HEK293 (cell line): ENCODE measurements at regions not wholly inside any gene's neighbourhood (a gene's known extent, or its start where the extent isn't known, plus 50 kb on each side); places are given as distances from the start of the nearest gene placed in this dataset.

Experiments
- CTCF ChIA-PET: fragments of 350-600 bp; formaldehyde crosslinking; extraction: SDS; loops from one replicate; lab custom pipeline; 2021; ENCODE audit warnings: antibody characterized with exemption; lab: Yijun Ruan, JAX
- POLR2A ChIA-PET: fragments of 300-600 bp; formaldehyde crosslinking; extraction: SDS; loops from one replicate; lab custom pipeline; 2020; ENCODE audit warnings: antibody characterized with exemption, inconsistent platforms; lab: Yijun Ruan, JAX
- H3K27ac ChIP-seq: fragments of 200-500 bp; sonication (Bioruptor generic); 2 replicates; pipeline ENCODE4 v1.5.1; 2014; ENCODE audit warnings: low read depth, low read length, control low read depth, inconsistent platforms; ENCODE audit errors: extremely low read depth
- H3K36me3 ChIP-seq, 2 experiments: fragments of 200-500 bp in 1 of 2; sonication (Bioruptor generic) in 1 of 2; 1 replicate in 1 of 2; 2 replicates in 1 of 2; pipeline ENCODE4 v1.5.1; 2014 to 2017; ENCODE audit warnings: inconsistent platforms in 2 of 2, low read length in 2 of 2; ENCODE audit not compliant: control insufficient read depth in 2 of 2, insufficient read depth in 1 of 2
- H3K4me1 ChIP-seq: fragments of 200-500 bp; sonication (Bioruptor generic); 2 replicates; pipeline ENCODE4 v1.5.1; 2014; ENCODE audit warnings: mild to moderate bottlenecking, low read length, inconsistent platforms; ENCODE audit not compliant: control insufficient read depth, insufficient read depth
- H3K4me3 ChIP-seq: 2 replicates; pipeline ENCODE4 v1.5.1; 2011; ENCODE audit warnings: low read depth, mild to moderate bottlenecking, control low read depth, low read length, moderate library complexity
- H3K9me3 ChIP-seq: fragments of 200-500 bp; sonication (Bioruptor generic); 2 replicates; pipeline ENCODE4 v1.5.1; 2014; ENCODE audit warnings: low read depth, low read length, inconsistent platforms; ENCODE audit not compliant: control insufficient read depth, insufficient read depth
- BCL11B ChIP-seq: fragments of 450-650 bp; formaldehyde crosslinking; IDR thresholded peaks from 2 replicates; pipeline ENCODE4 v1.5.1; 2016; ENCODE audit warnings: low read depth, missing biosample characterization, missing genetic modification characterization
- ELK4 ChIP-seq: IDR thresholded peaks from 2 replicates; pipeline ENCODE4 v1.6.1; 2011; ENCODE audit warnings: mild to moderate bottlenecking, low read depth, low read length, borderline replicate concordance
- GLI4 ChIP-seq: fragments of 450-650 bp; formaldehyde crosslinking; IDR thresholded peaks from 2 replicates; pipeline ENCODE4 v1.5.1; 2016; ENCODE audit warnings: missing biosample characterization, missing genetic modification characterization
- GLIS2 ChIP-seq: fragments of 450-650 bp; formaldehyde crosslinking; IDR thresholded peaks from 2 replicates; pipeline ENCODE4 v1.5.1; 2016; ENCODE audit warnings: missing biosample characterization, missing genetic modification characterization
- KLF8 ChIP-seq: fragments of 450-650 bp; formaldehyde crosslinking; IDR thresholded peaks from 2 replicates; pipeline ENCODE4 v1.5.1; 2016; ENCODE audit warnings: missing biosample characterization, missing genetic modification characterization
- RBAK ChIP-seq: fragments of 450-650 bp; formaldehyde crosslinking; IDR thresholded peaks from 2 replicates; pipeline ENCODE4 v1.5.1; 2016; ENCODE audit warnings: missing biosample characterization, missing genetic modification characterization
- SETDB1 ChIP-seq: IDR thresholded peaks from one replicate; pipeline ENCODE4 v1.6.1; 2017; ENCODE audit warnings: mild to moderate bottlenecking, low read length, moderate library complexity, mixed read lengths; ENCODE audit not compliant: insufficient read length
- SP2 ChIP-seq: fragments of 450-650 bp; formaldehyde crosslinking; IDR thresholded peaks from 2 replicates; pipeline ENCODE4 v1.5.1; 2016; ENCODE audit warnings: missing biosample characterization, missing genetic modification characterization
- SP7 ChIP-seq: fragments of 450-650 bp; formaldehyde crosslinking; IDR thresholded peaks from 2 replicates; pipeline ENCODE4 v1.5.1; 2016; ENCODE audit warnings: missing biosample characterization, missing genetic modification characterization
- ZNF138 ChIP-seq: fragments of 450-650 bp; formaldehyde crosslinking; IDR thresholded peaks from 2 replicates; pipeline ENCODE4 v1.5.1; 2016; ENCODE audit warnings: missing biosample characterization, missing genetic modification characterization, borderline replicate concordance
- ZNF140 ChIP-seq: fragments of 450-650 bp; formaldehyde crosslinking; IDR thresholded peaks from 2 replicates; pipeline ENCODE4 v1.5.1; 2016; ENCODE audit warnings: missing biosample characterization, missing genetic modification characterization
- ZNF155 ChIP-seq: fragments of 450-650 bp; formaldehyde crosslinking; IDR thresholded peaks from 2 replicates; pipeline ENCODE4 v1.5.1; 2016; ENCODE audit warnings: missing biosample characterization, missing genetic modification characterization
- ZNF16 ChIP-seq: fragments of 450-650 bp; formaldehyde crosslinking; IDR thresholded peaks from 2 replicates; pipeline ENCODE4 v1.5.1; 2016; ENCODE audit warnings: low read depth, missing biosample characterization, missing genetic modification characterization
- ZNF19 ChIP-seq: fragments of 450-650 bp; formaldehyde crosslinking; IDR thresholded peaks from 2 replicates; pipeline ENCODE4; 2016; ENCODE audit warnings: missing biosample characterization, missing genetic modification characterization, low read depth
- ZNF24 ChIP-seq: fragments of 450-650 bp; formaldehyde crosslinking; IDR thresholded peaks from 2 replicates; pipeline ENCODE4 v1.5.1; 2016; ENCODE audit warnings: missing biosample characterization, missing genetic modification characterization
- ZNF266 ChIP-seq: fragments of 450-650 bp; formaldehyde crosslinking; IDR thresholded peaks from 2 replicates; pipeline ENCODE4 v1.5.1; 2016; ENCODE audit warnings: missing biosample characterization, missing genetic modification characterization, low read depth
- ZNF324 ChIP-seq: fragments of 450-650 bp; formaldehyde crosslinking; IDR thresholded peaks from 2 replicates; pipeline ENCODE4 v1.5.1; 2016; ENCODE audit warnings: missing biosample characterization, missing genetic modification characterization
- ZNF391 ChIP-seq: fragments of 450-650 bp; formaldehyde crosslinking; IDR thresholded peaks from 2 replicates; pipeline ENCODE4 v1.5.1; 2016; ENCODE audit warnings: low read depth, missing biosample characterization, missing genetic modification characterization, borderline replicate concordance
- ZNF48 ChIP-seq: fragments of 450-650 bp; formaldehyde crosslinking; IDR thresholded peaks from 2 replicates; pipeline ENCODE4 v1.5.1; 2016; ENCODE audit warnings: missing biosample characterization, missing genetic modification characterization
- ZNF501 ChIP-seq: fragments of 450-650 bp; formaldehyde crosslinking; IDR thresholded peaks from 2 replicates; pipeline ENCODE4 v1.5.1; 2016; ENCODE audit warnings: missing biosample characterization, missing genetic modification characterization
- ZNF585B ChIP-seq: fragments of 450-650 bp; formaldehyde crosslinking; IDR thresholded peaks from 2 replicates; pipeline ENCODE4 v1.5.1; 2016; ENCODE audit warnings: missing biosample characterization, missing genetic modification characterization
- ZNF600 ChIP-seq: fragments of 450-650 bp; formaldehyde crosslinking; IDR thresholded peaks from 2 replicates; pipeline ENCODE4 v1.5.1; 2016; ENCODE audit warnings: missing biosample characterization, missing genetic modification characterization
- ZNF610 ChIP-seq: fragments of 450-650 bp; formaldehyde crosslinking; IDR thresholded peaks from 2 replicates; pipeline ENCODE4 v1.5.1; 2016; ENCODE audit warnings: missing biosample characterization, missing genetic modification characterization, borderline replicate concordance
- ZNF664 ChIP-seq: fragments of 450-650 bp; formaldehyde crosslinking; IDR thresholded peaks from 2 replicates; pipeline ENCODE4 v1.5.1; 2016; ENCODE audit warnings: missing biosample characterization, missing genetic modification characterization
- ZNF792 ChIP-seq: fragments of 450-650 bp; formaldehyde crosslinking; IDR thresholded peaks from 2 replicates; pipeline ENCODE4 v1.5.1; 2016; ENCODE audit warnings: missing biosample characterization, missing genetic modification characterization
- ZNF830 ChIP-seq: fragments of 450-650 bp; IDR thresholded peaks from 2 replicates; pipeline ENCODE4 v1.5.0; 2018; ENCODE audit warnings: missing biosample characterization, missing genetic modification characterization, low read depth, mild to moderate bottlenecking, moderate library complexity
- TF ChIP-seq, protein P1 (sequence below): fragments of 450-650 bp; formaldehyde crosslinking; IDR thresholded peaks from 2 replicates; pipeline ENCODE4 v1.5.1; 2016; ENCODE audit warnings: missing biosample characterization, missing genetic modification characterization, low read depth
- TF ChIP-seq, protein P2 (sequence below): fragments of 450-650 bp; formaldehyde crosslinking; IDR thresholded peaks from 2 replicates; pipeline ENCODE4 v1.5.1; 2016; ENCODE audit warnings: missing biosample characterization, missing genetic modification characterization

DNA sequence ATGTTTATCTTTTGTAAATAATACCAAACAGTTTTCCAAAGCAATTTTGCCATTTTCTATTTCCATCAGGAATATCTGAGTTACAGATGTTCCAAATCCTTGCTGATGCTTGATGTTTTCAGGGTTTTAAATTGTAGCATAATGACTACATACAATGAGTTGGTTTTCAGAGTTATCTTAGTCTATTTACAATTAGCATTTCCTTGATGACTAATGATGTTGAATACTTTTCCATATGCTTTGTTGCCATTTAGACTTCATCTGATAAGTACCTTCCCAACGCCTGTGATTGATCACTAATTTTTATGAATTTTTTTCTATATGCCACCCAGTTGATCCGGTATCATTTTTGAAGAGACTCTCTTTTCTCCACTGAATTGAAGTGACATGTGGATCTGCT lies 102.3 kb downstream of the SLC25A46 start (continued):
- TF ChIP-seq SP2 (tag by site-specific recombination), result no peak
- no peak for TF ChIP-seq ZNF16
- no peak for TF ChIP-seq SP7 (tag by site-specific recombination)
- TF ChIP-seq ZNF24 (tag by site-specific recombination), result no peak
- TF ChIP-seq ZNF664 (tag by site-specific recombination), result no peak
- TF ChIP-seq ZNF140 (tag by site-specific recombination), result no peak
- no peak for TF ChIP-seq ZNF138
- no peak for TF ChIP-seq ZNF610
- TF ChIP-seq BCL11B (tag by site-specific recombination), result no peak
- no peak for TF ChIP-seq ZNF48 (tag by site-specific recombination)
- no peak for TF ChIP-seq ZNF501 (tag by site-specific recombination)
- TF ChIP-seq, protein P1, sequence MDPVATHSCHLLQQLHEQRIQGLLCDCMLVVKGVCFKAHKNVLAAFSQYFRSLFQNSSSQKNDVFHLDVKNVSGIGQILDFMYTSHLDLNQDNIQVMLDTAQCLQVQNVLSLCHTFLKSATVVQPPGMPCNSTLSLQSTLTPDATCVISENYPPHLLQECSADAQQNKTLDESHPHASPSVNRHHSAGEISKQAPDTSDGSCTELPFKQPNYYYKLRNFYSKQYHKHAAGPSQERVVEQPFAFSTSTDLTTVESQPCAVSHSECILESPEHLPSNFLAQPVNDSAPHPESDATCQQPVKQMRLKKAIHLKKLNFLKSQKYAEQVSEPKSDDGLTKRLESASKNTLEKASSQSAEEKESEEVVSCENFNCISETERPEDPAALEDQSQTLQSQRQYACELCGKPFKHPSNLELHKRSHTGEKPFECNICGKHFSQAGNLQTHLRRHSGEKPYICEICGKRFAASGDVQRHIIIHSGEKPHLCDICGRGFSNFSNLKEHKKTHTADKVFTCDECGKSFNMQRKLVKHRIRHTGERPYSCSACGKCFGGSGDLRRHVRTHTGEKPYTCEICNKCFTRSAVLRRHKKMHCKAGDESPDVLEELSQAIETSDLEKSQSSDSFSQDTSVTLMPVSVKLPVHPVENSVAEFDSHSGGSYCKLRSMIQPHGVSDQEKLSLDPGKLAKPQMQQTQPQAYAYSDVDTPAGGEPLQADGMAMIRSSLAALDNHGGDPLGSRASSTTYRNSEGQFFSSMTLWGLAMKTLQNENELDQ, result no peak

- CTCF ChIA-PET, result interaction anchor here (0.5 kb wide), 1 partner anchor 1364 kb away, joined by 3 read pairs; no protein-coding TSS in a partner anchor
- TF ChIP-seq ZNF792 (tag by site-specific recombination) (no peak), ZNF830 (tag by site-specific recombination) (no peak), RBAK (tag by site-specific recombination) (no peak)
- TF ChIP-seq, all 188 proteins: peak for 0
- POLR2A ChIA-PET, result no interaction called here
Observed at GRCh38 chr5:110842948-110843347, 104.1 kb downstream of the SLC25A46 start.

GRCh38 chr5:110844251-110844650 lies 105.4 kb downstream of the SLC25A46 start:
- no peak overlapping the region for H3K4me3 ChIP-seq
- no peaks in the 10 kb centered on the region for H3K36me3 ChIP-seq
- no peaks in the 10 kb centered on the region for H3K4me1 ChIP-seq
- CTCF ChIA-PET, result no interaction called here
- H3K27ac ChIP-seq, result no peak overlapping the region
- TF ChIP-seq ZNF600, result no peak
- TF ChIP-seq GLIS2 (tag by site-specific recombination), result no peak
- no peak for TF ChIP-seq SP7 (tag by site-specific recombination)
- no peak for TF ChIP-seq ZNF266 (tag by site-specific recombination)
- TF ChIP-seq, protein P2, sequence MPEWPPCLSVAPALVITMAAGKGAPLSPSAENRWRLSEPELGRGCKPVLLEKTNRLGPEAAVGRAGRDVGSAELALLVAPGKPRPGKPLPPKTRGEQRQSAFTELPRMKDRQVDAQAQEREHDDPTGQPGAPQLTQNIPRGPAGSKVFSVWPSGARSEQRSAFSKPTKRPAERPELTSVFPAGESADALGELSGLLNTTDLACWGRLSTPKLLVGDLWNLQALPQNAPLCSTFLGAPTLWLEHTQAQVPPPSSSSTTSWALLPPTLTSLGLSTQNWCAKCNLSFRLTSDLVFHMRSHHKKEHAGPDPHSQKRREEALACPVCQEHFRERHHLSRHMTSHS (tag by site-specific recombination), result no peak
- no peaks in the 10 kb centered on the region for H3K9me3 ChIP-seq
- POLR2A ChIA-PET, result no interaction called here

More at GRCh38 chr5:110842948-110843347, 104.1 kb downstream of the SLC25A46 start:
- no peak overlapping the region for H3K27ac ChIP-seq
- H3K4me1 ChIP-seq, result no peaks in the 10 kb centered on the region
- H3K36me3 ChIP-seq, result no peaks in the 10 kb centered on the region
- no peak overlapping the region for H3K4me3 ChIP-seq
- H3K9me3 ChIP-seq, result no peaks in the 10 kb centered on the region

- H3K4me1 ChIP-seq, result no peaks in the 10 kb centered on the region
- POLR2A ChIA-PET, result no interaction called here
- H3K36me3 ChIP-seq, result no peaks in the 10 kb centered on the region
- no peak overlapping the region for H3K27ac ChIP-seq
- no peak overlapping the region for H3K4me3 ChIP-seq
- TF ChIP-seq ZNF324 (no peak), ZNF391 (tag by site-specific recombination) (no peak), ZNF155 (tag by site-specific recombination) (no peak), ZNF19 (no peak), KLF8 (tag by site-specific recombination) (no peak), ELK4 (no peak), GLI4 (tag by site-specific recombination) (no peak), SETDB1 (no peak), ZNF585B (no peak)
- no peaks in the 10 kb centered on the region for H3K9me3 ChIP-seq
- CTCF ChIA-PET, result no interaction called here
Observed at GRCh38 chr5:110846398-110847001, 107.7 kb downstream of the SLC25A46 start.
